ENCODE measurements at regions not wholly inside any gene's neighbourhood (a gene's known extent, or its start where the extent isn't known, plus 50 kb on each side); places are given as distances from the start of the nearest gene placed in this dataset.

GRCh38 chr1:245046315-245046714 lies 108.5 kb upstream of the KIF26B start:
- H3K27me3 ChIP-seq (replicated peaks; ENCODE audit: control insufficient read depth, insufficient read depth, low read length) = no peaks in the 10 kb centered on the region
- ChIA-PET POLR2A (interaction anchor here (0.6 to 1.2 kb wide), 2 partner anchors 185 to 212 kb away, joined by 4 to 12 read pairs; no protein-coding TSS in a partner anchor), CTCF (interaction anchor here (0.8 kb wide), 1 partner anchor 10 kb away, joined by 3 read pairs; no protein-coding TSS in a partner anchor)
- no TSS peak for BruUV-seq (replicated peaks)
- TF ChIP-seq CTCF (IDR thresholded peaks at IDR 0.05; ENCODE audit: insufficient read depth in 1 of 2, low read depth in 1 of 2, low read length in 1 of 2, severe bottlenecking in 1 of 2, unreplicated experiment in 1 of 2) = no peak
- H3K9me3 ChIP-seq = no peaks in the 10 kb centered on the region
- peaks cover 32% of the 10 kb centered on the region for H3K4me1 Mint-ChIP-seq (ENCODE audit: low read depth, unreplicated experiment)
- no peaks in the 10 kb centered on the region for H3K27me3 Mint-ChIP-seq (ENCODE audit: insufficient read depth, unreplicated experiment)
- intact Hi-C loops (cut with micrococcal nuclease; ENCODE audit: unreplicated experiment) = loop anchor here (10.0 kb wide), 1 partner anchor 312 kb away; a partner anchor contains a TSS
- peak overlapping the region; percentile 47 for H3K4me3 Mint-ChIP-seq (ENCODE audit: unreplicated experiment)
- DNase-seq = no peak
- peak overlapping the region; percentile 39 for H3K27ac Mint-ChIP-seq (ENCODE audit: unreplicated experiment)
- no peaks in the 10 kb centered on the region for H3K36me3 ChIP-seq (ENCODE audit: control insufficient read depth, insufficient read depth, low read length)
- peaks cover 9% of the 10 kb centered on the region for H3K36me3 Mint-ChIP-seq (ENCODE audit: insufficient read depth, unreplicated experiment)
- no peak overlapping the region for H3K4me3 ChIP-seq (ENCODE audit: low read depth, low read length)
- H3K4me1 ChIP-seq = peaks cover 44% of the 10 kb centered on the region
- H3K9me3 Mint-ChIP-seq (ENCODE audit: unreplicated experiment) = no peaks in the 10 kb centered on the region

- Histone ChIP-seq H3K27me3 (replicated peaks; ENCODE audit: control insufficient read depth, insufficient read depth, low read length) (no peaks in the 10 kb centered on the region), H3K9me3 (no peaks in the 10 kb centered on the region), H3K4me3 (ENCODE audit: low read depth, low read length) (peak overlapping the region; percentile 13; the same call in 1 of the 2 replicates), H3K4me1 (peaks cover 54% of the 10 kb centered on the region), H3K36me3 (ENCODE audit: control insufficient read depth, insufficient read depth, low read length) (no peaks in the 10 kb centered on the region)
- Mint-ChIP-seq H3K27ac (ENCODE audit: unreplicated experiment) (peak overlapping the region; percentile 39), H3K27me3 (ENCODE audit: insufficient read depth, unreplicated experiment) (no peaks in the 10 kb centered on the region), H3K4me3 (ENCODE audit: unreplicated experiment) (peak overlapping the region; percentile 47), H3K4me1 (ENCODE audit: low read depth, unreplicated experiment) (peaks cover 37% of the 10 kb centered on the region), H3K9me3 (ENCODE audit: unreplicated experiment) (no peaks in the 10 kb centered on the region), H3K36me3 (ENCODE audit: insufficient read depth, unreplicated experiment) (peaks cover 4% of the 10 kb centered on the region)
- TF ChIP-seq CTCF (IDR thresholded peaks at IDR 0.05; ENCODE audit: insufficient read depth in 1 of 2, low read depth in 1 of 2, low read length in 1 of 2, severe bottlenecking in 1 of 2, unreplicated experiment in 1 of 2) = no peak
- CTCF ChIA-PET = interaction anchor here (0.8 kb wide), 1 partner anchor 11 kb away, joined by 3 read pairs; no protein-coding TSS in a partner anchor
- POLR2A ChIA-PET = interaction anchor here (0.6 to 1.2 kb wide), 2 partner anchors 195 to 211 kb away, joined by 3 to 4 read pairs; no protein-coding TSS in a partner anchor
- peak; percentile 88 to 94 for DNase-seq
- TSS peak; percentile 77 for BruUV-seq (replicated peaks)
- intact Hi-C loops (cut with micrococcal nuclease; ENCODE audit: unreplicated experiment) = loop anchor here (2.0 to 10.0 kb wide), 2 partner anchors 210 to 310 kb away; partner anchors contain the start of gene COX20
Observed at GRCh38 chr1:245045087-245045881, 109.5 kb upstream of the KIF26B start.

DNA sequence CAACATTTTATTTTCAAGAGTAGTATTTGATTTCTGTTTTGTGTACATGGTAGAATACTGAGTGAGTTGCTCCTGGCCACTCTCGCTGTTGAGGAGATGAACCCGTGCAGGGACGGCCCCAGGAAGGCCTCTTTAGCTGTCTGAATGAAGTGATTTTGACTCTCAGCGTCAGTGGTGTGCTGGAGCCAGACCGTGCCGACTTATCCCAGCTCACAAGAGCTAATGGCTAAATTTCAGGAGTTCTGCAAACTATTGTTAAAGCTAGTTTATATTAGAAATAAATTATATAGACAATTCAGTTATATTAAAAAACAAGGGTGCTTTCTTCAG lies 111.2 kb upstream of the KIF26B start:
- H3K36me3 Mint-ChIP-seq (ENCODE audit: insufficient read depth, unreplicated experiment) = peaks cover 4% of the 10 kb centered on the region
- Histone ChIP-seq H3K36me3 (ENCODE audit: control insufficient read depth, insufficient read depth, low read length) (no peaks in the 10 kb centered on the region), H3K9me3 (0 out of 2 replicates have a peak, but pooled peaks cover under 1% of the 10 kb centered on the region), H3K4me3 (ENCODE audit: low read depth, low read length) (no peak overlapping the region), H3K4me1 (peaks cover 63% of the 10 kb centered on the region), H3K27me3 (replicated peaks; ENCODE audit: control insufficient read depth, insufficient read depth, low read length) (no peaks in the 10 kb centered on the region)
- no peaks in the 10 kb centered on the region for H3K9me3 Mint-ChIP-seq (ENCODE audit: unreplicated experiment)
- no peak for DNase-seq
- no TSS peak for BruUV-seq (replicated peaks)
- no peak overlapping the region for H3K4me3 Mint-ChIP-seq (ENCODE audit: unreplicated experiment)
- no peak for TF ChIP-seq CTCF (IDR thresholded peaks at IDR 0.05; ENCODE audit: insufficient read depth in 1 of 2, low read depth in 1 of 2, low read length in 1 of 2, severe bottlenecking in 1 of 2, unreplicated experiment in 1 of 2)
- POLR2A ChIA-PET = no interaction called here
- H3K27ac Mint-ChIP-seq (ENCODE audit: unreplicated experiment) = no peak overlapping the region
- CTCF ChIA-PET = interaction anchor here (0.6 to 1.5 kb wide), 4 partner anchors 31 to 241 kb away, joined by 3 to 7 read pairs (median 4); partner anchors contain the start of gene HNRNPU
- H3K4me1 Mint-ChIP-seq (ENCODE audit: low read depth, unreplicated experiment) = peaks cover 43% of the 10 kb centered on the region
- intact Hi-C loops (cut with micrococcal nuclease; ENCODE audit: unreplicated experiment) = loop anchor here (2.0 to 10.0 kb wide), 2 partner anchors 309 to 441 kb away; a partner anchor contains a TSS
- H3K27me3 Mint-ChIP-seq (ENCODE audit: insufficient read depth, unreplicated experiment) = no peaks in the 10 kb centered on the region
